CD4-positive, alpha-beta T cell treated with Interferon gamma for 1 hour (primary cell): ENCODE measurements at regions not wholly inside any gene's neighbourhood (a gene's known extent, or its start where the extent isn't known, plus 50 kb on each side); places are given as distances from the start of the nearest gene placed in this dataset.
A peak's percentile ranks its signal among the peaks of the same experiment; 100 is the strongest.

Source experiments
- DNase-seq: peaks from one replicate; pipeline ENCODE4 v3.0.0-alpha.2; 2020

DNA sequence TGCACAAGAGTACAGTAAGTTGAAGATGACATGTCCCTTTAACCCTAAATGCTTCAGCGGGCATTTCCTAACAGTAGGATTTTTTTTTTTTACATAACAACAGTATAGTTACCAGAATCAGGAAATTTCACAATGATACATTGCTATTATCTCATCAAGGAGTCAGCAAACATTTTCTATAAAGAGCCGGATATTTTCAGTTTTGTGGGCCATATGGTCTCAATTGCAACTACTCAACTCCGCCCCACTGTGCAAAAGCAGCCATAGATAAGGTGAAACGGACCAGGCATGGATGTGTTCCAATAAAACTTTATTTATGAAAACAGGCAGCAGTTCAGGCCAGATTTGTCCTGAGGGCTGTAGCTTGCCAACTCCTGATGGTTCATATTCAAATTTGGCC lies 130.6 kb downstream of the SMAD6 start:
- DNase-seq = no peak

DNA sequence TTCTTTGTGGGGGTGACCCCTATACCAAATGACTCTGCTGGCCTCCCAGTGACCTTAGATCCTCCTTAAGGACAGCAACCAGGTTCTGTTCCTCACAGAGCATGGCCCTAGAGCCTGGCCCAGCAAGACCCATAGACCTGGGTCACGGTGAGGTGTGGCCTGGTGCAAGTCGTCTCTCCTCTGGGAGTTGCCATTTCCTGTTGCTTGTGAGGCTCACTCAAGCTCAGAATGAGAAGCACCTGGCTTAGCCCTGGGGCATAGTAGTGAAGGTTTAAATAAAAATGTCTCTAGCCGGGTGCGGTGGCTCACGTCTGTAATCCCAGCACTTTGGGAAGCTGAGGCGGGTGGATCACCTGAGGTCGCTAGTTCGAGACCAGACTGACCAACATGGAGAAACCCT lies 131.3 kb downstream of the SMAD6 start:
- DNase-seq = peak; percentile 28

DNA sequence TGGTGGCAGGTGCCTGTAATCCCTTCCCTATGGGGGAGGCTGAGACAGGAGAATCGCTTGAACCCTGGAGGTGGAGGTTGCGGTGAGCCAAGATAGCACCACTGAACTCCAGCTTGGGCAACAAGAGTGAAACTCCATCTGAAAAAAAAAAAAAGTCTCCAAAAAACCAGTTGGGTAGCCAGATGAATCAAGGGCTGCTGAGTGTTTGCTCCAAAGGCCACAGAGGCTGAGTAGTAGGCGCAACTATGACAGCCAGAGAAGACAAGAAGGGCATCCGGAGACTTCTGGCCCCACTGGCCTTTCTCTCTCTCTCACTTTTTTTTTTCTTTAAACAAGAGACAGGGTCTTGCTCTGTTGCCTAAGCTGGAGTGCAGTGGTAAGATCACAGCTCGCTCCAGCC lies 131.8 kb downstream of the SMAD6 start:
- no peak for DNase-seq

DNA sequence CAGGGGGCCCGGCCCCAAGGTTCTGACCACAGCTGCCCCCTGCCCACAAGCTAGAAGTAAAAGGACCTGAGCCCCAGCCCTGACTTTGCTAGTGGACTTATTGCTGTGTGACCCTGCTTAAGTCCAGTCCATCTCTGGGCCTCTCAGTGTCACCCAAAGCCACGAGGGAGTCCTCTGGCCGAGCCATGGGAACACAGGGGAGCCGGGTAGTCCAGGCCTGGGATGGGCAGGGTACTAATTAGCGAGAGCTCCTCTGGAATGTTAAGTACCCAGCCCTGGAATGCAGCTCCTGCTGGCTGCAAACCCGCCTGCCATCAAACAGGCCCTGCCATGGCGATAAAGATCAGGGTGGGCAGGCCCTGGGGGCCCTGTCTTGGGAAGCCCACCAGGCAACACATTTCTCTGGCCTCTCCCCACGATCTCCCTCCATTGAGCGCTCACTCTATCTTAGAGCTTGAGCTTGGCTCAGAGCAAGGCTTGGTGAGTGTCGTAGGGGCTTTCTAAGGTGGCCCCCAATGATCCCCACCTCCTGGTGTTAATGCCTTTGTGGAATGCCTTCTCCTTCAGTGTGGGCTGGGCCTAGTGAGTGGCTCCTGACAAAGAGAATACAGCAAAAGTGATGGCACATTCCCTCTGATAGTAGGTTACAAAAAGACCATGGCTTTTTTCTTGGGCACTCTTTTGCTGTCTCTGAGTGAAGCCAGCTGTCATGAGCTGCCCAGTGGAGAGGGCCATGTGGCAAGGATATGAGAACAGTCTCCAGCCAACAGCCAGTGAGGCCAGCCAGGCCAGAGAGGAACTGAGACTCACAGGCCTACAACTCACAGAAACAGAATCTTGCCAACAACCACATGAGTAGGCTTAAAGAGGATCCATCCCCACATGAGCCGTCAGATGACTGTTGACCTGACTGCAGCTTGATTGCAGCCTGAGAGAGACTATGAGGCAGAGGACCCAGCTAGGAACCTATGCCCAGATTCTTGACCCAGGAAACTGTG lies 133.1 kb downstream of the SMAD6 start:
- DNase-seq = peak; percentile 32

DNA sequence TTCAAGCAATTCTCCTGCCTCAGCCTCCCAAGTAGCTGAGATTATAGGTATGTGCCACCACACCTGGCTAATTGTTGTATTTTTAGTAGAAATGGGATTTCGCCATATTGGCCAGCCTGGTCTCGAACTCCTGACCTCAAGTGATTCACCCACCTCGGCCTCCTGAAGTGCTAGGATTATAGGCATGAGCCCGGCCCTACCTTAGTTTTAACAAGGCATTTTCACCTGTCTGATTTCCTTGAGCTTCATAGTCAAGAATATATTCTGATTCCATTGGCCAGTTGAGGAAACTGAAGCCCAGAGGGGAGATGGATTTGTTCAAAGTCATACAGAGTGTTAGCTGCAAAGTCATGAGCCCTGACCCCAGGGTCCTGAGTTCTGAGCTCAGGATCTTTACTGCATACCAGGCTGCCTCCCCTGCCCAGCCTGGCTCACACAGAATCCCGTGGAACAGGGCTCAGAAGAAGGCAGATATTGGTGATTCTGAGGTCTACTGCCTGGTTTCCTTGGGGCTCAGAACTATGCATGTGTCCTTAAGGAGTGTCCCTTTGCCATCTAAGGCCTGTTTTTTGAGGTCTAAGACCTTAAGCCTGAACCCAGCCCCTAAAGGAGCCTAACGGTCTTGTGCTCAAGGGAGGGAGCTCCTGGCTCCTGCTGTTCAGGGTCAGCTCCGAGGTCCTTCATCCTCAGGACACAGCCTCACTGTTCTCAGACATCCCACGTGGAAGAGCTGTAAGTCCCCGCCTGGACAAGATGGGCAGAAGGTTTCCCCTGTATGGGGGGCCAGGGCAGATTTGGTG lies 134.4 kb downstream of the SMAD6 start:
- no peak for DNase-seq

DNA sequence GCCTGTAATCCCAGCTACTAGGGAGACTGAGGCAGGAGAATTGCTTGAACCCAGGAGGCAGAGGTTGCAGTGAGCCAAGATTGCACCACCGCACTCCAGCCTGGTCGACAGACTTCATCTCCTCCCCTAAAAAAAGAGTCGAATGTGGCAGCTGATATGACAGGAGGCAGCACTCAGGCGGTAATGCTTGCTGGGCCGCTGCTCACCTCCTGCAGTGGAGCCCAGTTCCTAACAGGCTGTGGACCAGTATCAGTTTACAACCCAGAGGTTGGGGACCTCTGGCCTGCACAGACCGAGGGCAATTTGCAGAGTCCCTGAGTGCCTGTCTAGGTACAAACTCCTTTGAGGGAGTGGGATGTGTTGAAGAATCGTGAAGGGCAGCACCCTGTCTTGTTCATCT lies 136.2 kb downstream of the SMAD6 start:
- DNase-seq = no peak

DNA sequence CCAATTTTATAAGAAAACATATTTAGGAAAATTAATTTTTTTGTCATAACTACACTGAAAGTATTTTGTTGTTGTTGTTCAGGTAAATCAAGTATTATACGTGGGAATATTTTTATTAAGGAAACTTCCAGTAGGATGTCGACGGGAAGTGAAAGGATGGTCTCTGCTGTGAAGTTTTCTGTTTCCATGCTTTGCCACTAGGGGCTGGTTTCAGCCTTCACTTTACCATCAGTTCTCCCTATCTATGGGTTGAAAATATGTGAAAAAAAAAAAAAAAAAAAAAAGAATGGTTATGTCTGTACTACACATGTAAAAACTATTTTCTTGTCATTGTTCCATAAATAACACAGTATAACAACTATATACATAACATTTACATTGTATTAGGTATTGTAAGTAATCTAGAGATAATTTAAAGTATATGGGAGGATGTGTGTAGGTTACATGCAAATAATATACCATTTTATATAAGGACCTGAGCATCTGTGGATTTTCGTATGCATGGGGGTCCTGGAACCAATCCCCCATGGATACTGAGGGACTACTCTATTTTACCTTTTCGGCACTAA lies 136.7 kb downstream of the SMAD6 start:
- DNase-seq = no peak

DNA sequence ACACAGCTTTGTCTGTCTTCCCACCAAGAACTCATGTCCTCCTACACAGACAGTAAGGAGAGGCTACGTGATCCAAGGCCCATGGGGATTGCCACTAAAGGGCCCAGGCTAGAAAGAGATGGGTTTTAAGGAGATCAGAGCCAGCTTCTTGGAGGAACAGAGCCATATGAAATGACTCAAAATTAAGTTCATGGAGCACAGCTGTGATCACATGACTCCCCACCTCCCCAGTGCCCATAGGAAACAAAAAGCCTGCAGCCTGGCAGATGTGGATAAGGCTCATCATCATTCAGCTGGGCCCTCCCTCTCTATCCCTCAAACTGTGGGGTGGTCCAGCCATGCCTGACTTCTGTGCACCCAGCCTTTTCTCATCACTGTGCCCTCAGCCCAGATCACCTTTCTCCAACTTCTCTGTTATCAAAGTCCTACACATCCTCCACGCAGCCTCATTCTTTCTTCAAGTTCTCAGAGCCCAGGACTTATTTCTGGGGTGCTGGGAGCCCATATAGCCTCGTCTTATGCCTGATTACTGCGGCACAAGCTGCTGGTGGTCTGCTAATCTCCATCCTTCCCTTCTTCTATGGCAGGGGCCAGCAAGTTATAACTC lies 137.6 kb downstream of the SMAD6 start:
- no peak for DNase-seq

DNA sequence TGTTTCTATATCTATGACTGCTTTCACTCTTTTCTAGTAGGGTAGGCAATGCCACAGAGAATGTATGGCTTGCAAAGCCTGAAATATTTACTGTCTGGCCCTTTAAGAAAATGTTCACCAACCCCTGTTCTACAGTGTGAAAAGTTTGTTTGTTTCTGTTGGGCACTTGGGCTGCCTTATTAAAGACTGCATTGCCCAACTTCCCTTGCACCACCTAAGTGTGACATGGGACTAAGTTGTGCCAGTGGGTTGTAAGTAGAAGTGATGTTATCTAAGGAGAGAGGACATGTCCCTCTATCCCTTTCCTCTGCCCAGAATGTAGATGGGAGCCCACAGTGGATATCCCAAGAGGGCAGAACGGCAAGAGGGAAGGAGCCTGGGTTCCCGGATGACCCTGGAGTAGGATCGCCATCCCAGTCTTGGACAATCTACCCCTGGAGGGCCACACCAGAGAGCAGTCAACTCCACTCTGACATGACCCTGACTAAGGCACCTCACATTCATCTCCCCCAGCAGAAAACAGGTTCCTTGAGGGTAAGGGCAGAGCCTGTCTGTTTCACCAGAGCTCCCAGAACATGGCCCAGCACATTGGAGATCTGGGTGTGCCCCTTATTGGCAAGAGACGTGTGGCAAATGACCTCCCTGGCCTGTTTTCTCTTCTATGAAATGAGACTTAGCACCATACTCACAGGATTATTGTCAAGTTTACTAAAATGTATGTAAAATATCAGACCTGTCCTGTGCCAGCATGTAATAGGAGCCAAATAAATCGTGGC lies 138.8 kb downstream of the SMAD6 start:
- DNase-seq = no peak

DNA sequence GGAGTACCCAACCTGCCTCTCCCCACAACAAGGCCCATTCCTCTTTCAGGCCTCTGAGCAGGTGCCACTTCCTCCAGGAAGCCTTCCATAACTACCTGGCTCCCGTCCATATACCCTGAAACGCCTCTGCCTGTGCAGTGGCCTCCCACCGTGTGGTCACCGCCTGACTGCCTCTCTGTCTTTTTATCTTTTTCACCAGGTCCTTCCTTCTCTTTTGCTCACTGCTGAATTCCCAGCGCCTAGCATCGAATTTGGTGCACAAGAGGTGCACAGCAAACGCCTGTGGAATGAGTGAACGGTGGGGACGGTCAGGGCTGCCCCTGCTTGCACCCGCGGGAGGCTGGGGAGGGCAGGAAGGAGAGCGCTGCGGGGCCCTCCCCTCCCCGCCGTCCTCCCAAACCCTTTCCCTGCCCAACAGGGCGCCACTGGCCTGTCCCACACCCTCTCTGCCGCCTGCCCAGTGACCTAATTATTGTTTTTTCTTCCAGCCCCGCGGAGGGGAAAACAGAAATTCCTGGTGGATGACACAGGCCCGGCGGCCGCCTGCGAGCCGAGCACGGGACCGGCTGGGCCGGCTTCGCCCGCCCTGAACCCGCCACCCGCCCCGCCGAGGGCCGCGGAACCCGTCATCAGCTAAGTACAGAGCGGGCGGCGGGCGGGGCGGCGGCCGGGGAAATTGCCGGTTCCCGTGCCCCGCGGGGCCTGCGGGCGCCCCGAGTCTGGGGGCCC lies 140.1 kb downstream of the SMAD6 start:
- DNase-seq = peak; percentile 34

DNA sequence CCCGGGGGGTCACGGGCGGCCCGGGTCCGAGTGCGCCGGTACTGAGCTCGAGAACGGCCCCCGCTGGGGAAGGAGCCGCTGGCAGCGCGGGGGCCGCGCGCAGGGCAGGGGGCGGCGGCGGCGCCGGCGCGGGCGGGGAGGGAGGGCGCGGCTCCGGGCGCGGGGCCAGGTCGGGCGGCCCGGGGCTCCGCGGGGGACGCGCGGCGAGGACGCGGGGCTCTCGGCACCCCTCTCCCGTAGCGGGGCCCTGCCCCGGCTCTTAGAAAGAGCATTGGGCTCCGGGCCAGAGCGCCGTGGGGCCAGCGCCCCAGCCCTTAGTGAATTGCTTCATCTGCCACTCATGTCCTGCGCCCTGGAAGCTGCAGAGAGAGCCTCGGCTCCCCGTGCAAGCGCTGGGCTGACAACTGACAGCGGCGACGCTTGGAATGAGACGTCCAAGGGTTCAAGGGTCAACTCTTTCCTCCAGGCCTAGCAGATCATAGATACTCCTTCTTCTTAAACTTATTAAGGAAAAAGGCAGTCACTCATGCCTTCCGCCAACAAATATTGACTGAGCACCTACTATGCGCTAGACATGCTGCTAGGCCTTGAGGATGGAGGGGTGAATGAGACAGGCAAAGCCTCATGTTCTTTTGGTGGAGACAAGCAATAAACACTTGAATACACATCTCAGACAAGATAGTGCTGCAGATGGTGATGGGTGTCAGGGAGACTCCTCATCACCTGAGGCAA lies 140.8 kb downstream of the SMAD6 start:
- peak; percentile 24 for DNase-seq

DNA sequence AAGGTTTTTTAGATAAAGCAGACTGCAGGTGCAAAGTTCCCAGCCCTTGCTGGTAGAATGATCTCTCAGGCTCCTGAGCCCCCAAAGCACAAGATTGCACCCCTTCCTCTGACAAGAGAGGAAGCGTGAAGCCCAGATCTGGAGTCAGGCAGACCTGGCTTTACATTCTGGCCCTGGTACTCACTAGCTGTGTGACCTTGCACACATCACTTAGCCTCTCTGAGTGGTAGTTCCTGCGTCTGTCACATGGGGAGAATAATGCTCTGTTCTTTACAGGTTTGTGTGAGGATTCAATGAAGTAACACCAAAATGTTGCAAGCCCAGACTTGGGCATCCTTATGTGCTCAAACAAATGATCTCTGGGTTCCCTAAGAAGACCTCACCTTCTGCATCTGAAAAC lies 141.5 kb downstream of the SMAD6 start:
- DNase-seq = no peak

DNA sequence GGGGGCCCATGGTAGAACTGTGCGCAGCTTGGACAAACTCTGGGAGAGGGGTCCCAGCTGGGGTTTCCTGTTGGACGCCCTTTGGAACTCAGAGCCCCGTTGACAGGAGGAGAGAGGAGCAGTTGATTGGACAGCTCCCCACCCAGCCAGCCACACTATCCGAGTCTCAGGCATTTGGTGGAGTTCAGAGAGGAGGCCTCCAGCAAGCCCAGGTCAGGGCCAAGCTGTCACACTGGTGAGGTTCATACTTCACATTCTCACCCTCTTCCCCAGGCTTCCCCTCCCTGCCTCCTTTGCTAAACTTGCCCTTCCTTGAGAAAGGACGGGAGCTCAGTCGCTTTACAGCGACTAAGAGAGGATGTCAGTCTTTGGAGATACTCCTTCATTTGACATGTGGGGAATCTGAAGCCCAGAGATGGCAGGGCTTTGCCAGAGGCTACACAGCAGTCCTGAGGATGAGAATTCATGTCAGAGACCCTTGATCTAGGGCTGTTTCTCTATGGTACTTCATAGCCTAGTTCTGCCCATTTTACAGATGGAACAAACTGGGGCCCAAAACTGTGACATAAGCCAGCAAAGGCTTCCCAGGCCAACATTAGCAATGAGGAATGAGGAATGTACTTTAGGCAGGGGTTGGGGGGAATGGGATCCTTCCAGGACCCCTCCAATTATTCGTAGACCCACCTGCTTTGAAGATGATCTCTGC lies 142.2 kb downstream of the SMAD6 start:
- no peak for DNase-seq

DNA sequence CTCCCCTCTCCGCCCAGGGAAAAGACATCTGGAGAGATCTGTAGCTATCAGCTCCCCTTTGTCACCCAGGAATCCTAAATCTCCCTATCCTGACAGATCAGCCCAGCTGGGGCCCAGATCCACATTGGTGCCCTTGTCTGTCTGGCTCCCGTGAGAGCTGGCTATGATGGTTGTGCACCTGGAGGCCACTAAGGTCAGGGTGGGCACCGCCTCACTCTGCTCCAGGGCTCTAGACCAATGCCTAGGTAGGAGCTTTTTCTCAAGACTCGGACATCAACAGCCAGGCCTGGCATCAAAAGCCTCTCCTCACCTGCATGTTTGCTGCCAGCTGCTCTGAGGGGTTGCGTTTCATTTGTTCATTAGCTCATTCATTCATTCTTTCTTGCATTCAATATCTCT lies 142.7 kb downstream of the SMAD6 start:
- no peak for DNase-seq

DNA sequence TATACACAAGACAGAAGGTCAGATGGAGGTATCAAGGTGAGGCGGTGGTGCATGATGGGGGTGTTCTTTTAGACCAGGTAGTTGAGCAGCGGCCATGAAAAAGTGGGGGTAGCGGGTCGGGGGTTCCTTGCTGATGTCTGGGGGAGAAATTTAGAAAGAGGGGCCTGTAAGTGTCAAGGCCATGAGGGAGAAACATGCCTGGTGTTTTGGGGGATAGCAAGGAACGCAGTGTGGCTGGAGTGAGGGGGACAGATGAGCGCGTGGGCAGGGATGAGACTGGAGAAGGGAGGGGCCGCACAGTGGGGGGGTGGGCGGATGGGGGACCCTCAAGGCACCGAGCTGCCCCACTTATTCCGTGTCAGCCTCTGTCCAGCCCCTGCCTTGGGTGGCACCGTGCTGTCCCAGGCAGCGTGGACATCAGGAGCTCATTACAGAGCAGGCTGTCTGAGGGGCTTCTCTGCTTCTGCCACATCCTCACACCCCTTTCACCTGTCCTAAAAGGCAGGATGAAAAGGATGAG lies 143.3 kb downstream of the SMAD6 start:
- DNase-seq = no peak

DNA sequence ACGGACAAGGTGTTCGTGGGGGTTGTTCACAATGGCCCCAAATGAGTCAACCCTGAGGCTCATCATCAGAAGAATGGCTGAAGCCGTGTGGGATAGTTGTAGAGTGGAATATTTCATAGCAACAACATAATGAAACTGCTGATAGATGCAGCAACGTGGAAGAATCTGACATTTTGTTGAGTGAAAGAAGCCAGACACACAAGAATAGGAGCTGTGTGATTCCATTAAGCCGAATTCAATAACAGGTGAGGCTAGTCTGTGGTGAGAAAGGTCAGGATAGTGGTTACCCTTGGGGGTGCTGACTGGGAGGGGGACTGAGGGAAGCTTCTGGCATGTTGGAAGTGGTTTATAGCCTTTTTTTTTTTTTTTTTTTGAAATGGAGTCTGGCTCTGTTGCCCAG lies 144.0 kb downstream of the SMAD6 start:
- no peak for DNase-seq

DNA sequence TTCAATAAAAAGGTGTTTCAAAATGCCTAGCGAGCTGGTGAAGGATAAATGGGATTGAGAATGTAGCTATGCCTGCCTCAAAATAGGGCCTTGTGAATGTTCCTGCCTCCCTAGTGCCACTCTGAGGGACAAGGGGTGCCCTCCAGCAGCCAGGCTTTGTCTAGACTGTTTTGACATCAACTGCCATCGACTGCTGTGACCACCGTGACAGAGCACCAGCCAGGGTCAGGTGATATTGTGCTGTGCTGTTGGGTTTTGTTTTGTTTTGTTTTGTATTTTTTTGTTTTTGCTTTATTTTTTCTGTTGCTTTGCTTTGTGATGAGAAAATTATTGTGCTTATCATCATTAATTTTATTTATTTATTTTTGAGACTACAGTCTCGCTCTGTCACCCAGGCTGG lies 144.8 kb downstream of the SMAD6 start:
- DNase-seq = no peak

DNA sequence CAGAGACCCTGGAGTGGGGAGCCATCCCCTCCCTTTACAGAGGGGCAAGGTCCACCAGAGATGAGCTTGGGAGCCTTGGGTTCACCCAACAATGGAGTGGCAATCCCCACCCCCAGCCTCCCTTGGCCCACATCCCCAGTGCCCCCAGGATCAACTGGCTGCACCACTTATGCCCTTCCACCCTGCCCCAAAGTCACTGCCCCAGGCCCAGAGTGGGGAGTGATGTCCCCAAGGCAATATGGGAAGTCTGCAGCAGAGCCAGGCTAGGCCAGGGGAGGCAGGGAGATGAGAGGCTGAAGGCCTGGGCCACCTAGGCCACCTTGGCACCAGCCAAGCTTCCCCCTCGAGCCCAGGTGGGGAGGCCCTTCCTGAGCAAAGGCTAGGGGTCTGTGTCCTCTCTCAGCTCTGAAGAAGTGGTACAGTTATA lies 145.5 kb downstream of the SMAD6 start:
- no peak for DNase-seq

DNA sequence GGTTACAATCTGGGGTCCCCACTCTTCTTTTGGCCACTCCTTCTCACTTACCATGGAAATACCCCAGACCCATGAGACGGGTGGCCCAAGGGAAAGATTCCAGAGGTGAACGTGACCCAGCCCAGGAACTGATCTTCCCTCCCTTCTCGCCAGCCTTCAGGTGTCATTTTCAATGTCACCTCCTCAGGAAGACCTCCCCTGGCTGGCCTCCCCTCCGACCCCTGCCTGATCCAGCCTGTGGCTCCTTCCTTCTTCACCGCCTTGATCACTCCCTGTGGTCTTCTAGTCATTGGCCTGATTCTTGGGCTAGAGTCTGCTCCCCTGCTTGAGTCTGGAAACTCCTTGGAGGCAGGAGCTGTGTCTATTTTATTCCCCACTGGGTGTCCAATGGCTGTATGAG lies 146.1 kb downstream of the SMAD6 start:
- DNase-seq = no peak
